ENCODE measurements at regions not wholly inside any gene's neighbourhood (a gene's known extent, or its start where the extent isn't known, plus 50 kb on each side); places are given as distances from the start of the nearest gene placed in this dataset.

DNA sequence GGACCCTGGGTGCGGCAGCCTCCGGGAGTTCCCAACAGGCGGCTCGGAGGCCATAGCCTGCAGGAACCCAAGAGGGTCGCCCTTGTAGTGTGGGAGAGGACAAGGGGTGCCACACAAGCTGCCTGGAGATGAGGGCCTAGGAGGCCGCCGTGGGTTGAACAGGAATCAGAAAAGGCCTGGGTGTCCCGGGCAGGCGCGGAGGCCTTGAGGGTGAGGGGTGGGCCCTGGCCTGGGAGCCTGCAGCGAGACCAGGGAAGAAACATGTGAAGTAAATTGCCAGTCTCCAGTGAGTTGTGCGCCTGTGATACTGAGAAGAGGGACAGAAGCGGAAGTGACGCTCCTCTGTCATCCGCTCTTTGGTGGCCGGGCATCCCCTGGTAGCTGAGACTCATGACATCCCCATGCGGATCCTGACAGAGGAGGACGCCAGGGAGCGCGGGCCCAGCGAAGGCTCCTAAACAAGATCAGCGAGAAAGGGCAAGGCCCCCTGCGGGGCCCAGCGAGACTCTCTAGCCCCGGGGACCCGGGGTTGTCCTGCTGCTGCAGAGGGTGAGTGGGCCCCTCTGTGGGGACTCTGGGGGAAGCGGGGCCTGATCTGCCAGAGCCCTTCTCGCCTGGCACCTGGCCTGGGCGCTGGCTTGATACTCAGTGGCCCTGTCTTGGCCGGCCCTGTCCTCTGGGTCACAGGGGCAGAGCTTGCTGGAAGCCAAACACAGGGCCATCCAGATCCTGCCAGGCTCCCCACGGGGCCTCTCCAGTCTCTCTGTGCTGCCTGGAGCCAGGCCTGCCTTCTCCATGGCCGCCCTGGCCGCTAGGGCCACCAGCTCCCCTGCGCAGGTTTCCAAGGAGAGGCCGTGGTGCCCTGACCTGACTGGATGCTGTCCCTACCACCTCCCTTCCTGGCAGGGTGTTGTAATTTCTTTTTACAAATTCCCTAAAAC lies 788.4 kb downstream of the TLE4 start:
- in situ Hi-C loops (cut with MboI; ENCODE audit: low sequenced_read_pairs), result no loop called here

DNA sequence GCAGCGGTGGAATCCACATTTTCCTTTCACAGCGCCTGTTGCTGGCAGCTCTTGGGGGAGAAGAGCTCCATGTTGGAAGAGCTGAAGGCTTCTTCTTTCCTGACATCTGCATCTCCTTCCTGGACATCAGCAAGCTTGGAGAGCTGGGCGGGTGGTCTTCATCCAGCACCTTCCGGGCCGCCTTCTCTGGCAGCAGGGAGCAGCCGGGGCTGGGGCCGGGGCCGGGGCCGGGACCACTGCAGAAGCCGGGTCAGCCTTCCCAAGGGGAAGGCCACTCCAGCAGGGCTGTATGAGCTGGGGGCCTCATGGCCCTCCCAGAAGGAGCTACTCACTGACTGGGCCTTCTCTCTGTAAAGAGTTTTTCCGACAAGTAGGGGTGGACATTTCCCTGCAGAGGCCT lies 787.5 kb downstream of the TLE4 start:
- in situ Hi-C loops (cut with MboI; ENCODE audit: low sequenced_read_pairs), result no loop called here

DNA sequence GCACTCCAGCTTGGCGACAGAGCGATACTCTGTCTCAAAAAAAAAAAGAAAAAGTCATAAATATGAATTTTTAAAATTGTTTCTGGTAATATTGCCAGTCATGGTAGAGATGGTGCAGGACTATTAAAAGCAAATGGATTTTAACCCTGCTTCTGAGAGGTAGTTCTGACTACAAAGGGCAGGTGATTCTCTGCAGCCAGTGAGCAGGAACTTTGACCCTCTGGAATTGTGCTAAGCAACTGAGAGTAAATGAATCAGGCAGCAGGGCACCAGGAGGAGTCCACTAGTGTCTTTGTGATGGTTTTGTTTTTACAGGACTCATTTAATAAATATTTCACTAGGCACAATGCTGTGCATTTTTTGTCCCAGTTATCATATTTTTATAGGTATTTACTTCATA lies 781.2 kb downstream of the TLE4 start:
- in situ Hi-C loops (cut with MboI; ENCODE audit: low sequenced_read_pairs), result no loop called here

DNA sequence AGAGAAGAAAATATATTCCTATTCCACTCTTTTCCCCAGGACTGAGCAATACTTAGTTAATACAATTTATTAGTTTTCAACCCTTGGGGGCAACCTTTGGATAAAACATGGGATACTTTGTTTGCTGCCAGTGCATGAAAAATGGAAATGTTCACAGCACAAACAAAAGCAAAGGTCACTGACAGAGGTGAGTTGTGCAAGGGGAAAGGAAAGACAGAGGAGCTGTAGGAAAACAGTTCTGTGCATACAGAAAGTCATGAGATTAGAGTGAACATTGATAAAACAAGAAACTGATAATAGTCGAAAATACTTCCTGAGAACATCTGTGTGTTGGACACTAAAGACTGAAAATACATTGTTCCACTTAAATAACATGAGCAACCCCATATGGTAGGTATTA lies 779.8 kb downstream of the TLE4 start:
- in situ Hi-C loops (cut with MboI; ENCODE audit: low sequenced_read_pairs), result no loop called here

DNA sequence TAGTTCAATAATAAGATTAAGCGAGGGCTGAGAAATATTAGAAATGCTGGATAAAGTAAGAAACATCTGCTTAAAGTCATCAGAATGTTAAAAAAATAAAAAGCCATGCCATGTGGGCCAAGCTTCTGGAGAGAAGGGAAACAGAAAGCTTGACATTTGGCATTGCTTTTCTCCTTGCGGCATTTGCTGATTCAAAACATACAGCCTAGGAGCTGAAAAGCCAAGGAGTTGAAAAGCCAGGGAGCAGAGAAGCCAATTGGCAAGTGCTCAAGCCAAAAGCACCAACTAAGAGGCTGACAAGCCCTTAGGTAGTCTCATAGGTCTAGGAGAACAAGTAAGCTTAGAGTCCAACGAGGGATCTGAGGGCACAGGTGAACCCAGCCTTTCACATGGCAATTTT lies 754.3 kb downstream of the TLE4 start:
- in situ Hi-C loops (cut with MboI; ENCODE audit: low sequenced_read_pairs), result no loop called here

DNA sequence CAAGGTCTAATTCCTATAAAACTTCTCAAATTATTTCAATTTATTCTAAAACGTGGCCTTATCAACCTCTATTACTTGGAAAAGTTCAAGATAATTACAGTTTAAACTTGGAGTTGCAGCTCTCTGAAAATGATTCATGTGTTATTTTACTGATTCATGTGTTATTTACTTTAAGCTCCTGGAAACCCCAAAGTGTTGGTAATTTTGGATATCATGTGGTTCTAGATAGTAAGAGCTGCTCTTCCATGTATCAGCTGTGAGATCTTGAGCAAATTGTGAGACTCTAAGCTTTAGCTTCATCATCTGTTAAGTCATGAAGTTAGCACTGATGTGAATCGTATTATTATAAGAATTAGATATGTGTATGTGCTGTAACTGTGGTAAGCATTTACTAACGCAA lies 749.2 kb downstream of the TLE4 start:
- in situ Hi-C loops (cut with MboI; ENCODE audit: low sequenced_read_pairs), result no loop called here

DNA sequence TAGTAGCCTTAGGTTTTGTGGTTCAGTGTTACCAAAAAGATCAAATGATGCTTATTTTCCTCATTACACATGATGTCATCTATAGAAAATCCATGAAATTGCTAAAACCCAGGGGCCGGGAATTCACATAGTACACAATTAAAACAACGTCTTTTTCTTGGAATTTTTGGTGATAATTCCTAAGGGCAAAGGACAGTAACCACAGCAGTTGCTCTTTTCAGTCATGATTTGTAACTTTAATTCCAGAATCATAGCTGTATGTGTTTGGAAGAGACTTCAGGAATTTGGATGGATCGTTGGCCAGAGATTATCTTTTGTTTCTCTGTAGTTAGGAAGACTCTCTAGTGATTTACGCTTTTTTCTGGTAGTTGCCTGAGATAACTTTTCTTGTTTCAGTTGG lies 748.7 kb downstream of the TLE4 start:
- in situ Hi-C loops (cut with MboI; ENCODE audit: low sequenced_read_pairs), result no loop called here

DNA sequence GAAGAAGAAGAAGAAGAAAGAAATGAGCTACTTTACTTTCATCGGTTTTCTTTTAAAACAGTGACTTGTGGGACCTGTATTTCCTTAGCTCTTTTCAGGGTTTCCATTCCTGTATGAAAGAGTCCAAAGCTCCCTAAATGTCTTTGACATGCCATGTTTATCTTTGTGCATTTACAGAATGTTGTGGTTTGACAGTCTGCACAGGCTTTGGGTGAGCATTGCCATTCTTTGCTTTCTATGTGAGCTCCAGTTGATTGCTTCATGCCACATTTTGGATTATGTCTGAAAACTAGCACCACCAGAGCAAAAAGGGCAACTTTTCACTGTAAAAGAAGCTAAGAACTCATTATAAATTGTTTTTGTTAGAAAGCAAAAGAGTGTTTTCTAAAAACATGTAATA lies 733.4 kb downstream of the TLE4 start:
- in situ Hi-C loops (cut with MboI; ENCODE audit: low sequenced_read_pairs), result no loop called here

DNA sequence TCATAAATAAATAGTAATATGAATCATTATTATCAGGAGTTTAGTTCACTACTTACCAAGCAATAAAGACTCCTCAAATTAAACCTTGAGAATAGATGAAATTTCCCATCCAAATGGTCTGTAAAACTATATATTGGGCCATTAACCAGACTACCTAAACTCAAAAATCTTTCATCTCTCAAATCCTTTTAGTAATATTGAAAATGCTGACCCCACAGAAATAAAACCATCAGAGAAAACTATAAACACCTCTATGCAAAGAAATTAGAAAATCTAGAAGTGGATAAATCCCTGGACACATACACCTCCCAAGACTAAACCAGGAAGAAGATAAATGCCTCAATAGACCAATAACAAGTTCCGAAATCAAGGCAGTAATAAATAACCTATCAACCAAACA lies 723.2 kb downstream of the TLE4 start:
- in situ Hi-C loops (cut with MboI; ENCODE audit: low sequenced_read_pairs), result no loop called here

DNA sequence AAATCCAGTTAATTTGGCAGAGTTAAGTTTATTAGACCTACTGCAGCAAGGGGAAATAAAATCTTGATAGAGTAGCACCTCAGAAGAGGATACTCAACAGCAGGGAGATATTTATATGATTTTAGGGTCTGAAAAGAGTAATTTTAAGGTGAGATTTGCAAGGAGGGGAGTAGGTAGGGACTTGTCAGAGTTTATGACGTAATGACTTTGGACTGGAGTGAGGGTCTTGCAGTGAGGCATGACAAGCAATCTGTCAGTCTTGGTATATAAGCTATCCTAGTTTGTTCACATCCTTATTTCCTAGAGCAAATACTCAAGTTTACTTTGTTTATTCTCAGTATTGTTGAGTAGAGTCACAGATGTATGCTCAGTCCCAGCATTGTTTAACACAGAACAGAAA lies 722.6 kb downstream of the TLE4 start:
- in situ Hi-C loops (cut with MboI; ENCODE audit: low sequenced_read_pairs), result no loop called here

DNA sequence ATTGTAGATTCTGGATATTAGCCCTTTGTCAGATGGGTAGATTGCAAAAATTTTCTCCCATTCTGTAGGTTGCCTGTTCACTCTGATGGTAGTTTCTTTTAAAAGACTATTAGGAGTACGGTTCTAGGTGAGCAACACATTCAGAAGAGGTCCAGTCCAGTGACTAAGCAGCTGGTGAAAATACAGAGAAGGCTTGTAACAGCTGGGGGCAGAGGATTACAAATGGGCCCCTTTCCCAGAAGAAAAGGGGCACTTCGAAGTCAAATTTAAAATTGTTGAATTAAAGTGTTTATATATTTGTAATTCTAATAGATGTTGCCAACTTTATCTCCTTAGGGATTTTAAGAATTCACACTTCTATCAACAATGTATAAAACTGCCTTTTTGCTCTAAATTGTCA lies 720.5 kb downstream of the TLE4 start:
- in situ Hi-C loops (cut with MboI; ENCODE audit: low sequenced_read_pairs), result no loop called here

DNA sequence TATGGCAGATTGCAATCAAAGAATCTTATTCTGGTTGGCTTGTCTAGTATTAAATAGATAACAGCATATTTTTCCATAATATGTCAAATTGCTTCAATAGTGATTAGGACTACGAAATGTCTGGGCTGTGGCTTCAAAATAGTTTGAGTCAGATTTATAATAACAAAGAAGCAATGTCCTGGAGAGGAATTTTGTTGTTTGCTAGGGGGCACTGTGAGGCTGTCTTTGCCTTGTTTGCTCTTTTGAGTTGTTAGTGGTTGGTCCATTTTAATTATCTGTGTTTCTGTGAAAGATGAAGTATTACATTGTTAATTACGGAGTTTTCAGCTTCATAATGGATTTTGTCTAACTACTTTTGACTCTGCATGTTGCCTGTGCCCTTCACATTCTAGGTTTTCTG lies 713.6 kb downstream of the TLE4 start:
- in situ Hi-C loops (cut with MboI; ENCODE audit: low sequenced_read_pairs), result no loop called here

DNA sequence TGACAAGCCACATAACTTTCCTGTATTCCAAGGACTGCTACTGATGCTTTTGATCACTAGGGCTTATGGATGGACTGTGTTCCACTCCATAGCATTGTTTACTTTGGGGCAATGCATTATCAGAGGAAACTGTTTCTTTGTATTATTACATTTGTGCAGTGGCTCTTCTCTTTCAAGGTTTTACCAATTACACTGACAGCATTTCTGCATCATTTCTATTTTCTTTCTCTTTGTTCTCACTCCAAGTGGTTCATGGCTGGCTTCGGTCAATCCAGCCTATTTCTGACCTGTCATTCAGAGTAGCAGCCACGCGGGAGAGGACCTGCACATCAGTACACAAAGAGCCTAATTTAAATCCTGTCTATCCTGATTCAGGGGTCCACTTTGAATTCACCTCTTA lies 711.0 kb downstream of the TLE4 start:
- in situ Hi-C loops (cut with MboI; ENCODE audit: low sequenced_read_pairs), result no loop called here

DNA sequence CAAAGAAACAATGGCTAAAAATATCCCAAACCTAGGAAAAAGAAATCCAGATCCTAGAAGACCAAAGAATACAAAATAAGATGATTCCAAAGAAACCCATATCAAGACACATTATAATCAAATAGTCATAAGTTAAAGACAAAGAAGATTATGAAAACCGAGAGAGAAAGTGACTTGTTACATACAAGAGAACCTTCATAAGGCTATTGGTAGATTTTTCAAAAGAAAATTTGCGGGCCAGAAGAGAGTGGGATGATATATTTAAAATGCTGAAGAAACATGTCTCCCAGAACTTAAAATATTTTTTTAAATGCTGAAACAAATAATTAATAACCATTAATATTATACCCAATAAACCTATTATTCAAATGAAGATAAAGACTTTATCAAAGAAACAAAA lies 687.3 kb downstream of the TLE4 start:
- in situ Hi-C loops (cut with MboI; ENCODE audit: low sequenced_read_pairs), result no loop called here

DNA sequence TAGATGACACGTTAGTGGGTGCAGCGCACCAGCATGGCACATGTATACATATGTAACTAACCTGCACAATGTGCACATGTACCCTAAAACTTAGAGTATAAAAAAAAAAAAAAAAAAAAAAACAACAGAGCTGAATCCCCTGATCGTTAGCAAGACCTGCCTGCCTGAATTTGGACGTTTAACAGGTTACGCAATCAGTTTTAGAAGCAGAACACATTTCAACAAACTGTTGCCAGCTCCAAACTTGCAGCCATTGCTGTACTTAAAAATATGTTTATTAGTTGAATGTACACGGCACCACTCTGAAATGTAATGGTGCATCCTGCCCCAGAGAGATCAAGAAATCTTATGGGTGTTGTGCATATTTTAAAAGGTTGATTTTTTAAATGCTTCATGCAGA lies 680.0 kb downstream of the TLE4 start:
- in situ Hi-C loops (cut with MboI; ENCODE audit: low sequenced_read_pairs), result no loop called here

DNA sequence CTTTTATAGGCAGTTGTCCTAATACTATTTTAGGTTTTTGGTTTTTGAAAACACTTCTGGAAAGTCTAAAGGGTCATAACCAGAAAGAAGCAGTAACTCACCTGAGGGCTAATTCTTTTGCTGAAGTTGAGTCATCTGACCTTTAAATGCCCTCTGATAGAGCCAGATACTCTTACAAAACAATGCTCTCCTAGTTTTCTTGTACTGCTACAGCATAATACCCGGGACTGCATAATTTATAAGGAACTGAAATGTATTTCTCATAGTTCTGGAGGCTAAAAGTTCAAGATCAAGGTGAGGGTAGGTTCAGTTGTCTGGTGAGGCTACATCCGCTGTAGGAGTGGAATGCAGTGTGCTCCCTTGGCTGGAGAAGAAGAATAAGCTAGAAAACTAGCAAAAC lies 670.3 kb downstream of the TLE4 start:
- in situ Hi-C loops (cut with MboI; ENCODE audit: low sequenced_read_pairs), result no loop called here

DNA sequence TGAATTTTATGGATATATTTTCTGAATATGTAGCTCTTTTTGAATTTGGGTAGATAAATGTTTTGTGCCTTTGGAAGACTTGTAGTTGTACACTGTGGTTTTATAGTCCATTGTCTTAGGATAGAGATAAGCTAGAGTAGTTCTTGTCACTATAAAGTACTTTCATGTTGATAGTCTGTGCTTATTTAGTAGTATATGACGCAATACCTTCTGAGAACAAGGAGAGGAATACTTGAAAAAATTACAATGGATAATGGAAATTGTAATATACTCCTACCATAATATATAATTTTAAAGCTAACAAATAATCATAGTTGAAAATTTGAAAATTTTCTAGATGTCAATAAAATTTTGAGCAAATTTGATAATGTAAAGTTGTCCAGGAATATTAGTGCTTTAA lies 664.0 kb downstream of the TLE4 start:
- in situ Hi-C loops (cut with MboI; ENCODE audit: low sequenced_read_pairs), result no loop called here

DNA sequence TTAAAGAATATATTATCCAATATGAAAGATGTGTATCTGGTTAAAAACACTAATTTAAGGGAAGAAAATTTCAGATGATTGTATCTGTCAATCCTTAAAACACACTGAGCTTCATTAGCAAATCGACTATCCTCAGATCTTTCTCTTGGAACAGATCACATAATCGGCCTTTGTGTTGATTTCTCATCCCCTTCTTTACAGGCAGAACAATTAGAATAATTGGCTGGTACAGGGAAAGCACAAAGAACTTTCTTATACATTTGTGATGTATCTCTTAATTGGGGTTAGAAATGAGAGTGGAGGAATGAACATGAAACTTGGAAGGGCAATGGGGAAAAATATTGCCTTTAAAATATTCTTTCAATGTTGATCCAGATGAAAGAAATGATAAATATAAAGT lies 662.1 kb downstream of the TLE4 start:
- in situ Hi-C loops (cut with MboI; ENCODE audit: low sequenced_read_pairs), result no loop called here

DNA sequence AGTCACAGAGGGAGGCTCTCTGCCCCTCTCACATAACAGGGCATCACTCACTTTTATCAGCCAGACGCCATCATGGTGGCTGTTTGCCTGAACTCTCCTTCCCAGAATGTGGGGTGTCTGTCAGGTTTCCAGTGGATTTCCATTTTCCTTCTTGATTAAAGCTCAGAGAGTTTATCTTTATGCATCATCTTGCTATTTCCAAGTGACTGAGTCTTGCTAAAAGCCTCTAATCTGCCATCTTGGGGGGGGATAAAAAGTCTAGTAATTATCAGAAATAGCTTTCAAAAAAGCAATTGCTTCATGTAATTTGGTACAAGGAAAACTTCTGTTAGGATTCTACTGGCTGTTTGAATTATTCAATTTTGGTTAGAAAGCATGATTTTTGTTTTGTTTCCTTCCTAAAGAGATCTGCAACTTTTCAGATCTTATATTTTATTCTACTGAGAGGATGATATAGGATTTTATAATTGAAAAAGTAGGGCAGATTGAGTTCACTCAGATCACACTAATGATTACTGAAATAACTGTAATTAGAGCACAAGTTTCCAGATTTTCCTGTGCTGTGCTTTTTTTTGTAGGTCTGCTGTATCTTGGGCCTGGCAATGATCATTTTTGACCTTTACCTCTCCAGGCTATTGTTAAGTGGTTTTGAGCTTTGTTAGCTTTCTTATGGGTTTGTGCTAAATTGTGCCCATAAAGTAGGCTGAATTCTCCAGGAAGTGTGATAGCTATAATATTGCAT lies 661.5 kb downstream of the TLE4 start:
- in situ Hi-C loops (cut with MboI; ENCODE audit: low sequenced_read_pairs), result no loop called here

DNA sequence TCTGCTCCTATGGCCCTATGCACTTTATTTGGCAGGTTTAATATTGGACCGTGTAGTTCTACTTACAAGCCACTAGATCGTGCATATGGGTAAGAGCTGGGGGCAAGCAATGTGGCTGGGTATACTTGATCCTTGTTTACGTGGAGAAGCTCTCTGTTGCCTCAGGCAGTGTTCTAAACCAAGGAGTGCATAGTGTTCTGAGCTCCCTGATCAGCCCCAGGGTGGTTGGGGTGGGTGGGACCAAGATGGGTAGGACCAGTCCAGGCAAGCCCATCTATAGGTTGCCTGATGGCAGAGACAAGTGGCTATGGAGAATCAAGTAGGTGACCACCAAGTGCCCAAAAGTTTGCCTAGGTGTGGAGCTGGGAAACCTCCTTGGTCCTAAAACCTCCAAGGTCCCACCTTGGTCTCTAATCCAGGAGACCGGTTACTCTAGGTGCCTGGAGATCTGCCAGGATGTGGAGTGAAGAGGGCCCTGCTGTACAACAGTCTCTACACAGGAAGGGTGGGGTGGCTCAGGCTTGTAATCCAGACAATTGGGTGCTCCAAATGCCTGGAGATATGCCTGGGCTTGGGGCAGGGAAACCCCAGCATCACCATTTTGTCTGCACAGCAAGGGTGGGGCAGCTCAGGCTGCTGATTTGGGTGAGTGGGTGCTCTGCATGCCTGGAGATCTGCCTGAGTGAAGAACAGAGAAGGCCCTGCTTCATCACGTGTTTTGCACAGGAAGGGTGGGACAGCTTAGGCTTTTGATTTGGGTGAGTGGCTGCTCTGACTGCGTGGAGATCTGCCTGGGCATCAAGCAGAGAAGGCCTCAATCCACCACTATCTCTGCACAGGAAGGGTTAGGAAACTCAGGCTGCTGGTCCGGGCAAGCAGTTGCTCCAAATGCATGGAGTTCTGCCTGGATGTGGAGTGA lies 659.8 kb downstream of the TLE4 start:
- in situ Hi-C loops (cut with MboI; ENCODE audit: low sequenced_read_pairs), result no loop called here

DNA sequence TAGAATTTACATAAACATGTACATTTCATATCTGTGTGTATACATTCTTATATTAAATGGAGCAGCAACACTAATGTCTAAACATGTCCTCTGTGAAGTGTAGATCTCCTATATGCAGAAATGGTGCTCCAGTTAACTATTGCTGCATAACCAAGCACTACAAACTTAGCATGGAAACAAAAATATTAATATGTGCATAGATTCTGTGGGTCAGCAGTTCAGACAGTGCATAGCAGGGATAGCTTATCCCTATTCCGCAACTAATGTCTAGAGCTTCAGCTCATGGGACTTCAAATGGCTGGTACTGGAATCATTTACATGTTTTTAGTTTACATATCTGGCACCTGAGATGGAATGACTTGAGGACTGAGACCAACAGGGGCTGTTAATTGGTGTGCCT lies 652.1 kb downstream of the TLE4 start:
- in situ Hi-C loops (cut with MboI; ENCODE audit: low sequenced_read_pairs), result no loop called here

All from HL-60/S4 treated with phorbol 12-myristate 13-acetate at 8.2 ng/mL for 4 days and 3 days (cell line).